NCI-H187 (cell line): ENCODE measurements at regions not wholly inside any gene's neighbourhood (a gene's known extent, or its start where the extent isn't known, plus 50 kb on each side); places are given as distances from the start of the nearest gene placed in this dataset.

Experiments
- DNase-seq, 2 experiments: peaks; one replicate each; lab custom pipeline; 2025; lab: John Stamatoyannopoulos, UW

DNA sequence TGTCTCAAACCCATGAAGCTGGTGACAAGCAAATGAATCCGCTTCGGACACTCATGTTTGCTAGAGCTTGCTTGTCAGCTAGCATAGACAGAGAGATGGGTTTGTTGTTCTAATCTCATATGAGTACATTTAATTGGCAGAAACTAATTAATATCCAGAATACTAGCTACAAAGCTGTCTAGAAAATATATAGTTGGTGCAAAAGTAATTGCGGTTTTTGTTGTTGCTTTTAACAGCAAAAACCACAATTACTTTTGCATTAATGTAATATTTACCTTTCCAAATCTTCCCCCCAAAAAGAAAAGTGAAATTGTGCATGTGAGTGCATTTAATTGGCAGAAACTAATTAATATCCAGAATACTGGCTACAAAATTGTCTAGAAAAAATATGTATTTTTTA lies 1115.2 kb downstream of the TDRD15 start:
- no peak for DNase-seq

- DNase-seq, result no peak
These were observed 1123.7 kb downstream of the TDRD15 start for GRCh38 chr2:22247466-22247865.

GRCh38 chr2:22248851-22249250 lies 1125.1 kb downstream of the TDRD15 start:
- DNase-seq, result no peak

GRCh38 chr2:22253171-22253570 lies 1129.4 kb downstream of the TDRD15 start:
- DNase-seq, result no peak

GRCh38 chr2:22261165-22261564 lies 1123.8 kb upstream of the KLHL29 start:
- no peak for DNase-seq

GRCh38 chr2:22270341-22270740 lies 1114.6 kb upstream of the KLHL29 start:
- no peak for DNase-seq

DNA sequence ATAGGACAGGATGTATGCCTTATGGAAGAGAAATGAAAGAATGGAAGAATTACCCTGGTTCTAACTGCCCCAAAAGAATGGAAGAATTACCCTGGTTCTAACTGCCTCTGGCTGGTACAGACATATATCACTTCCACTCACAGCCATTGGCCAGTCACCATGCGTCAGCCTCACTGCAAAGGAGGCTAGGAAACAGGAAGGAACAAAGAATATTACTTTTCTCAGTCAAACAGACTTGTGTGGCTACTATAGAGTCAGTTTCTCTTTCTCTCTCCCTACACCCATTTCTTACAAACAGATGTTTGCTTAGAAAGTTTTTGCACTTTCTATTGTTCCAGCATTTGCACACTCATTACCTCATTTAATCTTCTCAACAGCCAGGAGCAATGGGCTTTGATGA lies 1111.1 kb upstream of the KLHL29 start:
- DNase-seq, result no peak

GRCh38 chr2:22274661-22275060 lies 1110.3 kb upstream of the KLHL29 start:
- no peak for DNase-seq

- DNase-seq, result no peak
These were observed 1108.3 kb upstream of the KLHL29 start for GRCh38 chr2:22276696-22277095.

- no peak for DNase-seq
These were observed 1105.4 kb upstream of the KLHL29 start for GRCh38 chr2:22279541-22279940.

DNA sequence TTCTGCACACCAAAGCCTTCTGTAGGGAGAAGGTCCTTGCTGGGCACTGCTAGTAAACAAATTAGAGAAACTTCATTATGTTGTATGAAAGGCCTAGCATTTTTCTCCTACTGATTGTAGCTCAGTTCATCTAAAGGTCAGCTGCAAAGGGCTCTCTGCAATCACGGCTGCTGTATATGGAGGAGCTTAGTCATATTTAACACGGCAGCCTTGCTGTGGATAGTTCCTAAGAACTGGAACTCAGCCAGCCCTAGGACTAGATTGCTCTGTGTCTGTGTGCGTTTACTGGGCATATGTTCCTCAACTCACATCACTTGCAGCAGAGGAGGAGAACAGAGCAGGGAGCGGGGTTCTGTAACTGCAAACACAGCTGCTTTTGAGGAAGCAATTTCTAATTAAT lies 1103.9 kb upstream of the KLHL29 start:
- no peak for DNase-seq

GRCh38 chr2:22282220-22282619 lies 1102.8 kb upstream of the KLHL29 start:
- no peak for DNase-seq

DNA sequence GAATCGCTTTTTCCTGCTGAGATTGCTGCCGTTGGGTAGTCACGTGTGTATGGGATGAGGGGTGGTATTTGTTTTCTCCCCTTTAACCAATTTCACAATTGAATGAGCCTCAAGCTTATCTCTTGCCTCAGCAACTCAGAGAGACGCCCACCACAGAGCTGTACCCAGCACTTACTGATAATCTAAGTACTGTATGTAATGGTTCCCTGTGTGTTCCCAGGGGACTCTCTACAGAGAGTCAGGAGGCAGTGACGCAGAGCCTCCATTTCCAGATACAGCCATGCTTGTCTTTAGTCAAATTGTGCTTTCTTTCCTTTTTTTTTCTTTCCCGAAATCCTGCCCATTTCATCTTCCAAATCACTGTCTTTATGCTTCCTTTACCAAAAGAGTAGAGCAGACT lies 1102.1 kb upstream of the KLHL29 start:
- DNase-seq, result no peak

DNA sequence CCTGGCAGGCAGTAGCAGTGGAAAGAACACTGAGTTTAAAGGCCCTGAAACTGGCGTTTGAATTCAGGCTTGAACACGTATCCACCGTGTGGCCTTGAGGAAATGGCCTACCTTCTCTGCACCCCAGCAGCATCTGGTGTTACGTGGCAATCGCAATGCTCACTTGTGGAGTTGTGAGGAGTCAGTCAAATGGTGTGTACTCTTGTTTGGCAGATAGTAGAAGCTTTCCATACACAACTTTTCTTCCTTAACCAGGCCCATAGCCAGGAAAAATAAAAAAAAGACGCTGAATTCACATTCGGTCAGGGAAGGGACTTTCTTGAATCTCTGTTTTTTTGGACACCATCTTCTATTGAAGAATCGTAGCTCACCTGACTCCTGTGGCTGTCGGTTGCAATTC lies 1101.5 kb upstream of the KLHL29 start:
- DNase-seq, result no peak

DNA sequence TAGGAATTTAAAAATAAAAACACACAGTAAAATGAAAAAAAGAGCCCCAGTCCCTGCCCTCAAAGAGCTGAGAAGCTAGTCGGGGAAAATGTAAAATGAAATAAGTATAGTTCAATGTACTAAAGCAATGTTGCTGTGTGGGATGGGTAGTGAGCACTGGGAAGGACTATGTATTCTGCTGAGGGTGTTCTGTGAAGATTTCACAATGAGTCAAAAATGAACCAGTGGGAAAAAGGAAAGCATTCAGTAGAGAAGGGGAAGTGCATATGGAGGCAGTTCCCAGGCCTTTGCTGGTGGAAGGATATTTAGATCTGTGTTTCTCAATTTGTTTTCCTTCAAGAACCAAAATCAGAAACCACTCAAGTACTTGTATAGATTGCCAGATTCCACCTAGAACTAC lies 1094.7 kb upstream of the KLHL29 start:
- no peak for DNase-seq

GRCh38 chr2:22290909-22291473 lies 1094.0 kb upstream of the KLHL29 start:
- DNase-seq, result no peak

DNA sequence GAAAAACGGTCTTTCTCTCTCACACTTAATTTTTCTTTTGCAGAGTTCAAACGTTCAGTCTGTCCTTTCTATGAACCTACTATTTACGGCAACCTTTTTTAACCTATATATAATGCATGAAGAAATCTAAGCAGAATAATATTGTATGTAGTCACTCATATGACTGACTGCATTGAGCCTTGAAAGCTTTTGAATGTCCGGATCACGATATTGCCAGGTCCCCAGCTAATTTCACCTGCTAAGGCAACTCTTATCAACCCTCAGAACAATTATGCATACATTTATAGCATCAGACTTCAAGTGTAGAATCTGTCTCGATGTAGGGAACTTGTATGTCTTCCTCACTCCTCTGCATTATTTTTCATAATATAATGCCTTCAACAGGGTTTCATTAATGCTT lies 1083.8 kb upstream of the KLHL29 start:
- no peak for DNase-seq

- no peak for DNase-seq
These were observed 1058.7 kb upstream of the KLHL29 start for GRCh38 chr2:22326250-22326649.

- DNase-seq, result no peak
These were observed 1055.5 kb upstream of the KLHL29 start for GRCh38 chr2:22329211-22330154.

DNA sequence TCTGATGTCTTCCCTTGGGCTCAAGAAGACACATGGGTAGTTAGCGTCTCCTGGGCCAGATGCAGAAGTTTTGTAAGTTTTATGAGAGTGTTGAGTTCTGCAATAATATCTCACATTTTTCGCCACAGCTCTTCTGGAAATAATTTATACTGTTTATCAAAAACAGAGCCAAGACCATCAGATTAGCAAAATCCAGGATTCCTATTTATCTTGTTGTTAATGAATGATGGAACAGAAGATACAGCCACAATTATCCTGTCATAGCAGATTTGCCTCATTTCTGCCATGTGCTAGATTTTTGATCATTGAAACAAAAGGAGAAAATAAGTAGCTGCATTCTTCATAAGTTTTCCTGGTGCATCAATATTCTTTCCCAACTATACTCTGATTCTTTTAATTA lies 1048.6 kb upstream of the KLHL29 start:
- no peak for DNase-seq

GRCh38 chr2:22340716-22341115 lies 1044.3 kb upstream of the KLHL29 start:
- DNase-seq, result no peak

DNA sequence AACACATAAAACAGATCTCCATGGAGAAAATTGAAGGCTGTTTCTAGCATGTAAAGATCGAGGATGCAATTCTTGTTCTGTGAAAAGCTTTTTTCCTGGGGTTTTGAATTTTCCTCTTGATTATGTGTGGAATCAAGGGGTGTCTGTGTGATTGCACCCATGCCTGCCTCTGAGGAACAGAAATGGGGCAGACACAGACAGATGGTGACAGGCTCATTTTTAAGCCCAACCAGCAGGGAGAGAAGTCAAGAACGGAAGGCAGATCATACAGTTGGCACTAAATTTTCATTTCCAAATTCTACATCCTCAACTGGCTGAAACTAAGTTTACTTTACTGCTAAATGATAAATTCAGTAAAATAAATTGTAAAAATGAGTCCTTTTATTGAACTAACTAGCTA lies 1037.7 kb upstream of the KLHL29 start:
- no peak for DNase-seq

GRCh38 chr2:22350621-22351020 lies 1034.4 kb upstream of the KLHL29 start:
- DNase-seq, result no peak
